ENCODE measurements at regions not wholly inside any gene's neighbourhood (a gene's known extent, or its start where the extent isn't known, plus 50 kb on each side); places are given as distances from the start of the nearest gene placed in this dataset.

DNA sequence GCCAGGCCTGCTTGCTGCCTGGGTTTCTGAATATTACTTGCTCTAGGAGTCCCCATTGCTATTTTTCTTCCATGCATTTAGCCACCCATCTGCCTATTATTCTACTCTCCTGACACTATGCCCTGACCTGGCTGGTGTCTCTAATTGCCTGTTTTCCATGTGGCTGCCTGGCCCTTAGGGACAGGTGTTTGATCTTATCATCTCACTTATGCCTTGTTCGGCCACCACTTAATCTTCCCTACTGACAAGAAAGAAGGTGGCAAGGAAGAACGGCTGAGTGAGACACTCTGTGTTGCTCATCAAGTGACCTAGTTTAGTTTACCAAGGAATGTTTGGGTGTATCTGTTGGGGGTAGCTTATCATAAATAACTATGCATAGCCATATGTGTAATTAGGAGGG is 50.4 kb upstream of the RAPH1 start:
- peaks cover 6% of the 10 kb centered on the region for H3K27me3 Mint-ChIP-seq
- no peaks in the 10 kb centered on the region for H3K36me3 ChIP-seq (ENCODE audit: control insufficient read depth, insufficient read depth, low read length)
- no peak overlapping the region for H3K27ac Mint-ChIP-seq
- H3K9me3 ChIP-seq (ENCODE audit: control insufficient read depth in 2 of 2, low read length in 2 of 2): no peaks in the 10 kb centered on the region
- no peak for ATAC-seq (ENCODE audit: low read depth in 2 of 2)
- peaks cover 0 to 10% (median 3%) of the 10 kb centered on the region in 4 donors for H3K4me1 Mint-ChIP-seq
- no peak overlapping the region for H3K4me3 ChIP-seq (ENCODE audit: low read depth, low read length)
- H3K36me3 Mint-ChIP-seq: no peaks in the 10 kb centered on the region
- peaks cover 4% of the 10 kb centered on the region for H3K27me3 ChIP-seq (ENCODE audit: control insufficient read depth, insufficient read depth, low read length)
- H3K4me1 ChIP-seq (ENCODE audit: control insufficient read depth, insufficient read depth, low read length, poor library complexity, severe bottlenecking): no peaks in the 10 kb centered on the region
- no peak for DNase-seq
- no peak overlapping the region for H3K27ac ChIP-seq (ENCODE audit: insufficient read depth, low read length, poor library complexity, severe bottlenecking)
- no peaks in the 10 kb centered on the region for H3K9me3 Mint-ChIP-seq
- H3K4me3 Mint-ChIP-seq: no peak overlapping the region

DNA sequence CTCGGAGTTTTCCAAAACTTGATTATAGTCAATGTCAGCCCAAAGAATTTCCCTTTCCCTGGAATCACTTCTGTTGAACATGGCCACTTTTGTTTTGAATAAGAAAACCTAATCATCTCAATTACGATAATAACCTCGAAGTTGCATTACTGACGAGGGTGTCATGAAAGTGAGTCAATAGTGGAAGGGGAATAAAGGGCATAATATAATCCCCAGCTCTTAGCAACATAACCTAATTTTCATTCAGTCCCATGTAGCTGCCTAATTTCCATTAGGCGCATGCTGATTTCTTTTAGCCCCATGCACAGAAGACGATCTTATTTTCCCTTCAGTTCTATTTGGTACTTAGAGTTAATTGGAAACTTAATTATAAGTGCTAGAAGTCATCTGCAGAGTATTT is 51.1 kb upstream of the RAPH1 start:
- H3K36me3 Mint-ChIP-seq: no peaks in the 10 kb centered on the region
- no peak overlapping the region for H3K4me3 Mint-ChIP-seq
- H3K4me1 Mint-ChIP-seq: peaks cover 0 to 10% (median 3%) of the 10 kb centered on the region in 4 donors
- H3K9me3 Mint-ChIP-seq: peaks cover 0 to under 1% (median 0%) of the 10 kb centered on the region in 7 donors
- Histone ChIP-seq H3K4me1 (ENCODE audit: control insufficient read depth, insufficient read depth, low read length, poor library complexity, severe bottlenecking) (no peaks in the 10 kb centered on the region), H3K27ac (ENCODE audit: insufficient read depth, low read length, poor library complexity, severe bottlenecking) (no peak overlapping the region), H3K9me3 (ENCODE audit: control insufficient read depth in 2 of 2, low read length in 2 of 2) (no peaks in the 10 kb centered on the region), H3K4me3 (ENCODE audit: low read depth, low read length) (no peak overlapping the region), H3K36me3 (ENCODE audit: control insufficient read depth, insufficient read depth, low read length) (no peaks in the 10 kb centered on the region), H3K27me3 (ENCODE audit: control insufficient read depth, insufficient read depth, low read length) (no peaks in the 10 kb centered on the region)
- no peak for ATAC-seq (ENCODE audit: low read depth in 2 of 2)
- H3K27ac Mint-ChIP-seq: peak overlapping the region in 1 of 3 donors; percentile 4
- H3K27me3 Mint-ChIP-seq: peaks cover 8% of the 10 kb centered on the region
- DNase-seq: no peak

DNA sequence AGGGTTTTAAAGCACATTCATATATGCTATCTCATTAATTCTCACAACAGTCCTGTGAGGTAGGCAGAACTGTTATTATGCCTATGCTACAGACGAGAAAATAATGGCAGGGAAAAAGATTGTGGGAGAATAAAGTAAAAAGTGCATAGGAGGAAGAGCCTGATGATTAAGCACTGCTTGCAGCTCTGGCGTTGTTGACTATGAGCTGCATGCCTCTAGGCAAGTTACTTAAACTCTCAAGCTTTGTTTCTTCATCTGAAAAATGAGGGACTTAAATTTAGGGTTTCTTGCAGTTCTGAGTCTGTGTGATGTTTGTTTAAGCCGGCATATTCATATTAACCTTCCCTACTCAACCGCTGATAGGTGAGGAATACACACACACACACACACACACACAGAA is 51.6 kb upstream of the RAPH1 start:
- Mint-ChIP-seq H3K27me3 (peaks cover 9% of the 10 kb centered on the region), H3K27ac (peak overlapping the region in 1 of 3 donors; percentile 43), H3K4me3 (peak overlapping the region in 1 of 4 donors; percentile 34), H3K4me1 (peaks cover 0 to 10% (median 3%) of the 10 kb centered on the region in 4 donors), H3K36me3 (no peaks in the 10 kb centered on the region), H3K9me3 (peaks cover 0 to 2% (median 0%) of the 10 kb centered on the region in 7 donors)
- Histone ChIP-seq H3K27ac (ENCODE audit: insufficient read depth, low read length, poor library complexity, severe bottlenecking) (no peak overlapping the region), H3K9me3 (ENCODE audit: control insufficient read depth in 2 of 2, low read length in 2 of 2) (no peaks in the 10 kb centered on the region), H3K4me3 (ENCODE audit: low read depth, low read length) (no peak overlapping the region), H3K36me3 (ENCODE audit: control insufficient read depth, insufficient read depth, low read length) (no peaks in the 10 kb centered on the region), H3K4me1 (ENCODE audit: control insufficient read depth, insufficient read depth, low read length, poor library complexity, severe bottlenecking) (no peaks in the 10 kb centered on the region), H3K27me3 (ENCODE audit: control insufficient read depth, insufficient read depth, low read length) (no peaks in the 10 kb centered on the region)
- ATAC-seq (ENCODE audit: low read depth in 2 of 2): no peak
- DNase-seq: no peak

DNA sequence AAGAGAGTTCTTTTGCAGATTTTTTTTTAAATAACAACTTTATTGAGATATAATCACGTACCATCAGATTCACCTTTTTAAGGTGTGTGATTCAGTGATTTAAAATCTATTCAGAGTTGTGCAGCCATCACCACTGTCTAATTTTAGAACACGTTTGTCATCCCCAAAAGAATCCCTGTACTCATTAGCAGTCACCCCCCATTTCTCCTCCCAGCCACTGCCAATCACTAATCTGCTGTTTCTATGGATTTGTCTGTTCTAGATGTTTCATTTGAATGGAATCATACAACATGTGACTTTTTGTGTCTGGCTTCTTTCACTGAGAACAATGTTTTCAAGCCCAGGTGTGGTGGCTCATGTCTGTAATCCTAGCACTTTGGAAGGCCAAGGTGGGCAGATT is 55.4 kb upstream of the RAPH1 start:
- no peak overlapping the region for H3K4me3 ChIP-seq (ENCODE audit: low read depth, low read length)
- peaks cover 0 to 2% (median 0%) of the 10 kb centered on the region in 7 donors for H3K9me3 Mint-ChIP-seq
- no peaks in the 10 kb centered on the region for H3K27me3 ChIP-seq (ENCODE audit: control insufficient read depth, insufficient read depth, low read length)
- H3K4me3 Mint-ChIP-seq: no peak overlapping the region
- peak overlapping the region in 1 of 3 donors; percentile 56 for H3K27ac Mint-ChIP-seq
- H3K9me3 ChIP-seq (ENCODE audit: control insufficient read depth in 2 of 2, low read length in 2 of 2): no peaks in the 10 kb centered on the region
- DNase-seq: no peak
- no peak for ATAC-seq (ENCODE audit: low read depth in 2 of 2)
- H3K4me1 ChIP-seq (ENCODE audit: control insufficient read depth, insufficient read depth, low read length, poor library complexity, severe bottlenecking): no peaks in the 10 kb centered on the region
- H3K27ac ChIP-seq (ENCODE audit: insufficient read depth, low read length, poor library complexity, severe bottlenecking): no peak overlapping the region
- H3K4me1 Mint-ChIP-seq: no peaks in the 10 kb centered on the region
- H3K27me3 Mint-ChIP-seq: peaks cover 4% of the 10 kb centered on the region
- no peaks in the 10 kb centered on the region for H3K36me3 ChIP-seq (ENCODE audit: control insufficient read depth, insufficient read depth, low read length)
- H3K36me3 Mint-ChIP-seq: no peaks in the 10 kb centered on the region

DNA sequence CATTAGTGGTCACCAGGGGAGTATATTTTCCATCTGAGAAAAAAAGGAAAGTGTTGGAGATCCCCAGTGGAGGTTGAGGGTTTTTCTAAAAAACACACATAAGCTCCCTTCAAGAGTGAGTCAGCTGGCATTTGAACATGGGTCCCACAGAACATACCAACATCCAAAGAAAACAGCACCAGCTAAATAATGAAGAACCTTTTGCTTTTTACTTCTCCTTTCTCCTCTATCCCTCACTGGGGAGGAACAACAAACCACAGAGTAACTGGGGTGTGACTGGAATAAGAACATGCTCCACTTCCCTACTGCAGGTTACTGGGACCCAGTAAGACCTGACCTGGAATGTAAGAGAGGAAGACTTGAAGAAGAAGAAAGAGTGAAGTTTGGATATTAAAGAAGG is 56.5 kb upstream of the RAPH1 start:
- peaks cover 4% of the 10 kb centered on the region for H3K27me3 Mint-ChIP-seq

DNA sequence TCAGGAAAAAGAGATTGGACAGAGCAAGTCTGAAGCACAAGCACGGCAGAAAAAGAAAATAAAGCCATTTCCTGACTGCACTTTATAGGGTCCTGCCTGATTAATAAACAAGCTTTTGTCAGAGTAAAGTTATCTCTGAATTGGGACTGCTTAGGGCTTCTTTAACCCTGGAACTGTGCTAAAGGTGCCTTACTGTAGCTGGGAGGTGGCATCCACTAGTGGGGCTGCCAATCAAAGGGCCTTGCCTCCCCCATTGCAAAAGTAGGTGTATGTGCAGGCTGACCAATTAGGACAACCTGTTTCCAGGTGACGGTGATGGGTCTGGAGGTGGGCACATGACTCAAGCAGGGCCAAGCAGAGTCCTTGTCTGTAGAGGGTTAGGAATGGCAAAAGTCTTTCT is 57.4 kb upstream of the RAPH1 start:
- Mint-ChIP-seq H3K9me3 (peaks cover 0 to 2% (median 0%) of the 10 kb centered on the region in 7 donors), H3K4me1 (peaks cover 0 to 4% (median 0%) of the 10 kb centered on the region in 4 donors), H3K36me3 (no peaks in the 10 kb centered on the region), H3K27ac (no peak overlapping the region), H3K4me3 (no peak overlapping the region), H3K27me3 (peaks cover 9% of the 10 kb centered on the region)
- no peak overlapping the region for H3K27ac ChIP-seq (ENCODE audit: insufficient read depth, low read length, poor library complexity, severe bottlenecking)
- H3K27me3 ChIP-seq (ENCODE audit: control insufficient read depth, insufficient read depth, low read length): no peaks in the 10 kb centered on the region
- no peak overlapping the region for H3K4me3 ChIP-seq (ENCODE audit: low read depth, low read length)
- H3K36me3 ChIP-seq (ENCODE audit: control insufficient read depth, insufficient read depth, low read length): no peaks in the 10 kb centered on the region
- ATAC-seq (ENCODE audit: low read depth in 2 of 2) (no peak), DNase-seq (no peak)
- no peaks in the 10 kb centered on the region for H3K4me1 ChIP-seq (ENCODE audit: control insufficient read depth, insufficient read depth, low read length, poor library complexity, severe bottlenecking)
- H3K9me3 ChIP-seq (ENCODE audit: control insufficient read depth in 2 of 2, low read length in 2 of 2): no peaks in the 10 kb centered on the region

More for the DNA sequence above, 56.5 kb upstream of the RAPH1 start:
- no peak overlapping the region for H3K27ac ChIP-seq (ENCODE audit: insufficient read depth, low read length, poor library complexity, severe bottlenecking)
- no peaks in the 10 kb centered on the region for H3K4me1 ChIP-seq (ENCODE audit: control insufficient read depth, insufficient read depth, low read length, poor library complexity, severe bottlenecking)
- no peaks in the 10 kb centered on the region for H3K36me3 ChIP-seq (ENCODE audit: control insufficient read depth, insufficient read depth, low read length)
- Mint-ChIP-seq H3K36me3 (no peaks in the 10 kb centered on the region), H3K4me1 (no peaks in the 10 kb centered on the region), H3K27ac (no peak overlapping the region), H3K9me3 (peaks cover 0 to 2% (median 0%) of the 10 kb centered on the region in 7 donors), H3K4me3 (no peak overlapping the region)
- H3K9me3 ChIP-seq (ENCODE audit: control insufficient read depth in 2 of 2, low read length in 2 of 2): no peaks in the 10 kb centered on the region
- ATAC-seq (ENCODE audit: low read depth in 2 of 2) (no peak), DNase-seq (no peak)
- H3K4me3 ChIP-seq (ENCODE audit: low read depth, low read length): no peak overlapping the region
- H3K27me3 ChIP-seq (ENCODE audit: control insufficient read depth, insufficient read depth, low read length): no peaks in the 10 kb centered on the region

DNA sequence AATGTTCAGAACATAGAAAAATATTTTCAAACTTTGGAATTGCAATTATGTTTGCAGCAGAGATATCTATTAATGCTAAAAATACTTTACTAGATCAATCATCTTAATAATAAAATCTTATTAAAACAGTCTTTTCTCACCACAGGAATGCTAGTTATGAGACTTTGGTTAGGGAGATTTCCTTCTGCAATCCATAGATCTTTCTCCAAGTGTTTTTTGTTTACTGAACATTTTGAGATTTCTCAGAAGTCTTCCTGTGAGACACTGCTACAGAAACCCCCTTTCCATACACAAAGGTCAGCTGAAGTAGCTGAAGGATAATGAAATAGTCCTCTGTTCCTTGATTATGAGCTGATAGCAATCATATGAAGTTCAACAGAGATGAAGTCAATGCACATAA is 59.4 kb upstream of the RAPH1 start:
- Mint-ChIP-seq H3K4me3 (no peak overlapping the region), H3K27ac (no peak overlapping the region), H3K4me1 (peaks cover 0 to 6% (median 3%) of the 10 kb centered on the region in 4 donors), H3K27me3 (peaks cover 9% of the 10 kb centered on the region), H3K9me3 (peaks cover 0 to 2% (median 0%) of the 10 kb centered on the region in 7 donors), H3K36me3 (no peaks in the 10 kb centered on the region)
- Histone ChIP-seq H3K4me3 (ENCODE audit: low read depth, low read length) (no peak overlapping the region), H3K9me3 (ENCODE audit: control insufficient read depth in 2 of 2, low read length in 2 of 2) (no peaks in the 10 kb centered on the region), H3K27me3 (ENCODE audit: control insufficient read depth, insufficient read depth, low read length) (no peaks in the 10 kb centered on the region), H3K36me3 (ENCODE audit: control insufficient read depth, insufficient read depth, low read length) (no peaks in the 10 kb centered on the region), H3K27ac (ENCODE audit: insufficient read depth, low read length, poor library complexity, severe bottlenecking) (no peak overlapping the region), H3K4me1 (ENCODE audit: control insufficient read depth, insufficient read depth, low read length, poor library complexity, severe bottlenecking) (no peaks in the 10 kb centered on the region)
- ATAC-seq (ENCODE audit: low read depth in 2 of 2) (no peak), DNase-seq (no peak)

DNA sequence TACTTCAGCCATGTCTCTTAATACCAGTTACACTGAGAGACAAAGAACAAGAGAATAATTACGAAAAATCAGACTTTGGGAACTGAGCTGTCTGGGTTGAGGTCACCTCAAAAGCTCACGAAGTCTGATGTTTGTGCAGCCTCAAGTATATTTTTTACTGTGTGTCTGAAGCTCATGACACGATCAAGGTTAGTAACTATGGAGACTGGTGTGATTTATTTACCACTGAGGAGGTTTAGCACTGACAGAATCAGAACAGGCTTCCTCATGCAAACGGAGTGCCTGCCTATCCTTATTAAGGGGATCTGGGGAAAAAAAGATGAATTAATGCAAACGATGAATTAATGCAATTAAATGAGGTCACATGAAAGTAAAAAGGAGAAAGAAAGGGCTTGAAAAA is 61.1 kb upstream of the RAPH1 start:
- H3K4me1 Mint-ChIP-seq: peaks cover 0 to 16% (median 3%) of the 10 kb centered on the region in 4 donors
- Histone ChIP-seq H3K27me3 (ENCODE audit: control insufficient read depth, insufficient read depth, low read length) (no peaks in the 10 kb centered on the region), H3K27ac (ENCODE audit: insufficient read depth, low read length, poor library complexity, severe bottlenecking) (no peak overlapping the region), H3K4me3 (ENCODE audit: low read depth, low read length) (no peak overlapping the region), H3K36me3 (ENCODE audit: control insufficient read depth, insufficient read depth, low read length) (no peaks in the 10 kb centered on the region), H3K9me3 (ENCODE audit: control insufficient read depth in 2 of 2, low read length in 2 of 2) (no peaks in the 10 kb centered on the region), H3K4me1 (ENCODE audit: control insufficient read depth, insufficient read depth, low read length, poor library complexity, severe bottlenecking) (no peaks in the 10 kb centered on the region)
- peaks cover 6% of the 10 kb centered on the region for H3K27me3 Mint-ChIP-seq
- no peaks in the 10 kb centered on the region for H3K36me3 Mint-ChIP-seq
- DNase-seq (no peak), ATAC-seq (ENCODE audit: low read depth in 2 of 2) (no peak)
- no peak overlapping the region for H3K4me3 Mint-ChIP-seq
- H3K27ac Mint-ChIP-seq: no peak overlapping the region
- H3K9me3 Mint-ChIP-seq: peaks cover 0 to 2% (median 0%) of the 10 kb centered on the region in 7 donors
